ENCODE measurements at regions not wholly inside any gene's neighbourhood (a gene's known extent, or its start where the extent isn't known, plus 50 kb on each side); places are given as distances from the start of the nearest gene placed in this dataset.

DNA sequence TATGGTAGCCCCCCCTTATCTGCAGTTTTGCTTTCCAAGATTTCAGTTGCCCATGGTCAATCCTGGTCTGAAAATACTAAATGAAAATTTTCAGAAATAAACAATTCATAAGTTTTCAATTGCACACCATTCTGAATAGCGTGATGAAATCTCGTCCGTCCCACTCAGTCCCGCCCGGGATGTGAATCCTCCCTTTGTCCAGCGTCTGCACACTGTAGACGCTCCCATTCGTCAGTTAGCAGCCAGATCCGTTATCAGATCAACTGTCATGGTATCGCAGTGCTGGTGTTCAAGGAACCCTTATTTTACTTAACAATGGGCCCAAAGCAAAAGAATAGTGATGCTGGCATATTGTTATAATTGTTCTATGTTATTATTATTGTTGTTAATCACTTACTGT, 98.6 kb downstream of the TMEM215 start:
- TF ChIP-seq, protein P1, sequence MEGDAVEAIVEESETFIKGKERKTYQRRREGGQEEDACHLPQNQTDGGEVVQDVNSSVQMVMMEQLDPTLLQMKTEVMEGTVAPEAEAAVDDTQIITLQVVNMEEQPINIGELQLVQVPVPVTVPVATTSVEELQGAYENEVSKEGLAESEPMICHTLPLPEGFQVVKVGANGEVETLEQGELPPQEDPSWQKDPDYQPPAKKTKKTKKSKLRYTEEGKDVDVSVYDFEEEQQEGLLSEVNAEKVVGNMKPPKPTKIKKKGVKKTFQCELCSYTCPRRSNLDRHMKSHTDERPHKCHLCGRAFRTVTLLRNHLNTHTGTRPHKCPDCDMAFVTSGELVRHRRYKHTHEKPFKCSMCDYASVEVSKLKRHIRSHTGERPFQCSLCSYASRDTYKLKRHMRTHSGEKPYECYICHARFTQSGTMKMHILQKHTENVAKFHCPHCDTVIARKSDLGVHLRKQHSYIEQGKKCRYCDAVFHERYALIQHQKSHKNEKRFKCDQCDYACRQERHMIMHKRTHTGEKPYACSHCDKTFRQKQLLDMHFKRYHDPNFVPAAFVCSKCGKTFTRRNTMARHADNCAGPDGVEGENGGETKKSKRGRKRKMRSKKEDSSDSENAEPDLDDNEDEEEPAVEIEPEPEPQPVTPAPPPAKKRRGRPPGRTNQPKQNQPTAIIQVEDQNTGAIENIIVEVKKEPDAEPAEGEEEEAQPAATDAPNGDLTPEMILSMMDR (optimal IDR thresholded peaks at IDR 0.05 in 1 of 3, IDR thresholded peaks at IDR 0.05 in 1 of 3, conservative IDR thresholded peaks at IDR 0.05 in 1 of 3; ENCODE audit: extremely low read depth in 1 of 3, insufficient read depth in 2 of 3, low read length in 3 of 3), result no peak
- no peak for TF ChIP-seq EZH2 (IDR thresholded peaks at IDR 0.05; ENCODE audit: low read length)

All from keratinocyte (primary cell).